ENCODE measurements at regions not wholly inside any gene's neighbourhood (a gene's known extent, or its start where the extent isn't known, plus 50 kb on each side); places are given as distances from the start of the nearest gene placed in this dataset.
"Not testable (repeated sequence)": the region's sequence is repeated elsewhere in the genome, so short reads cannot be mapped to it uniquely, and the experiment has no call there.

- not testable (repeated sequence) for H3K27ac Mint-ChIP-seq; H3K36me3 Mint-ChIP-seq (ENCODE audit: low read depth); DNase-seq; H3K27me3 Mint-ChIP-seq (ENCODE audit: insufficient read depth); H3K4me1 Mint-ChIP-seq (ENCODE audit: low read depth); H3K9me3 Mint-ChIP-seq; H3K4me3 Mint-ChIP-seq
Observed at GRCh38 chrX:67213686-67214085, 330.1 kb upstream of the AR start.

- Mint-ChIP-seq H3K27ac (no peak overlapping the region), H3K4me3 (no peak overlapping the region), H3K27me3 (ENCODE audit: insufficient read depth) (no peaks in the 10 kb centered on the region), H3K4me1 (ENCODE audit: low read depth) (no peaks in the 10 kb centered on the region), H3K36me3 (ENCODE audit: low read depth) (no peaks in the 10 kb centered on the region), H3K9me3 (no peaks in the 10 kb centered on the region)
- TF ChIP-seq CTCF (IDR thresholded peaks at IDR 0.05), result no peak
- no peak for DNase-seq
Observed at GRCh38 chrX:67207912-67208311, 335.9 kb upstream of the AR start.

GRCh38 chrX:67159437-67159836 lies 384.4 kb upstream of the AR start:
- TF ChIP-seq CTCF (IDR thresholded peaks at IDR 0.05), result no peak
- H3K36me3 Mint-ChIP-seq (ENCODE audit: low read depth), result no peaks in the 10 kb centered on the region
- no peak overlapping the region for H3K27ac Mint-ChIP-seq
- no peaks in the 10 kb centered on the region for H3K27me3 Mint-ChIP-seq (ENCODE audit: insufficient read depth)
- H3K4me3 Mint-ChIP-seq, result no peak overlapping the region
- peaks cover 4% of the 10 kb centered on the region for H3K9me3 Mint-ChIP-seq
- H3K4me1 Mint-ChIP-seq (ENCODE audit: low read depth), result no peaks in the 10 kb centered on the region
- DNase-seq, result no peak

- no peaks in the 10 kb centered on the region for H3K36me3 Mint-ChIP-seq (ENCODE audit: low read depth)
- H3K27ac Mint-ChIP-seq, result no peak overlapping the region
- H3K27me3 Mint-ChIP-seq (ENCODE audit: insufficient read depth), result no peaks in the 10 kb centered on the region
- H3K4me3 Mint-ChIP-seq, result no peak overlapping the region
- H3K9me3 Mint-ChIP-seq, result peaks cover 5% of the 10 kb centered on the region; the same call in 1 of the 2 replicates
- no peaks in the 10 kb centered on the region for H3K4me1 Mint-ChIP-seq (ENCODE audit: low read depth)
- TF ChIP-seq CTCF (IDR thresholded peaks at IDR 0.05), result no peak
- DNase-seq, result no peak
Observed at GRCh38 chrX:67114635-67115034, 429.2 kb upstream of the AR start.

GRCh38 chrX:67105758-67106116 lies 438.1 kb upstream of the AR start:
- H3K9me3 Mint-ChIP-seq, result no peaks in the 10 kb centered on the region; the same call in none of the 2 replicates
- H3K4me1 Mint-ChIP-seq (ENCODE audit: low read depth), result no peaks in the 10 kb centered on the region
- DNase-seq, result no peak
- H3K4me3 Mint-ChIP-seq, result no peak overlapping the region
- TF ChIP-seq CTCF (IDR thresholded peaks at IDR 0.05), result no peak
- H3K27ac Mint-ChIP-seq, result no peak overlapping the region
- H3K27me3 Mint-ChIP-seq (ENCODE audit: insufficient read depth), result peaks cover 2% of the 10 kb centered on the region; the same call in 1 of the 2 replicates
- H3K36me3 Mint-ChIP-seq (ENCODE audit: low read depth), result no peaks in the 10 kb centered on the region

- Mint-ChIP-seq H3K27me3 (ENCODE audit: insufficient read depth) (peaks cover 2% of the 10 kb centered on the region; the same call in 1 of the 2 replicates), H3K27ac (no peak overlapping the region), H3K4me1 (ENCODE audit: low read depth) (no peaks in the 10 kb centered on the region), H3K9me3 (no peaks in the 10 kb centered on the region; the same call in none of the 2 replicates), H3K36me3 (ENCODE audit: low read depth) (no peaks in the 10 kb centered on the region), H3K4me3 (no peak overlapping the region)
- DNase-seq, result no peak
- TF ChIP-seq CTCF (IDR thresholded peaks at IDR 0.05), result no peak
Observed at GRCh38 chrX:67104982-67105757, 438.7 kb upstream of the AR start.

All from HFFc6 (cell line).